SU-DHL-6 (cell line): ENCODE measurements at regions not wholly inside any gene's neighbourhood (a gene's known extent, or its start where the extent isn't known, plus 50 kb on each side); places are given as distances from the start of the nearest gene placed in this dataset.

ENCODE experiments used
- H2AFZ ChIP-seq: fragments of 200-600 bp; sonication (generic); 2 replicates; pipeline ENCODE4 v1.6.1; 2014; ENCODE audit warnings: low read depth, mild to moderate bottlenecking, moderate library complexity, mixed read lengths, antibody characterized with exemption, low read length; ENCODE audit not compliant: severe bottlenecking
- H3F3A ChIP-seq: fragments of 200-600 bp; shearing (Covaris generic); 2 replicates; pipeline ENCODE4 v1.6.0; 2016; ENCODE audit warnings: antibody characterized with exemption, mild to moderate bottlenecking; ENCODE audit not compliant: insufficient read depth
- H3K27ac ChIP-seq: fragments of 200-600 bp; sonication (generic); 2 replicates; pipeline ENCODE4 v1.5.1; 2016; ENCODE audit warnings: low read depth, mild to moderate bottlenecking, low read length, moderate library complexity, mixed read lengths
- H3K27me3 ChIP-seq: fragments of 200-600 bp; sonication (generic), shearing (Covaris generic); 2 replicates; pipeline ENCODE4 v1.6.0; 2014; ENCODE audit warnings: mild to moderate bottlenecking, low read length
- H3K36me3 ChIP-seq: fragments of 200-600 bp; sonication (generic); 2 replicates; pipeline ENCODE4 v1.6.1; 2014; ENCODE audit warnings: mild to moderate bottlenecking, low read length, mixed read lengths
- H3K4me2 ChIP-seq: fragments of 300-600, 200-600 bp; shearing (Covaris generic), sonication (generic); 2 replicates; pipeline ENCODE4 v1.6.0; 2014; ENCODE audit warnings: low read length, low read depth, mild to moderate bottlenecking; ENCODE audit not compliant: poor library complexity, severe bottlenecking
- H3K4me3 ChIP-seq: fragments of 200-600 bp; sonication (generic); 2 replicates; pipeline ENCODE4 v1.5.1; 2014; ENCODE audit warnings: antibody characterized with exemption, low read length, mild to moderate bottlenecking, mixed read lengths; ENCODE audit not compliant: insufficient read depth, poor library complexity, severe bottlenecking
- H3K79me2 ChIP-seq: fragments of 200-600 bp; sonication (generic); 2 replicates; pipeline ENCODE4 v1.6.1; 2014; ENCODE audit warnings: mild to moderate bottlenecking, low read length, moderate library complexity; ENCODE audit not compliant: insufficient read depth
- H3K9ac ChIP-seq: fragments of 200-600 bp; sonication (generic); 2 replicates; pipeline ENCODE4 v1.7.0; 2014; ENCODE audit warnings: mild to moderate bottlenecking, low read length
- H3K9me2 ChIP-seq: fragments of 200-600 bp; sonication (generic); replicated peaks from 2 replicates; pipeline ENCODE4 v1.6.1; 2014; ENCODE audit warnings: low read length; ENCODE audit not compliant: insufficient read depth
- H3K9me3 ChIP-seq: fragments of 200-600 bp; sonication (generic); 2 replicates; pipeline ENCODE4 v1.6.1; 2014; ENCODE audit warnings: low read length, mixed read lengths; ENCODE audit not compliant: insufficient read depth
- H4K20me1 ChIP-seq: fragments of 200-600 bp; sonication (generic); 2 replicates; pipeline ENCODE4 v1.6.1; 2014; ENCODE audit warnings: low read depth, mild to moderate bottlenecking, antibody characterized with exemption, low read length, moderate library complexity, mixed read lengths
- CTCF ChIP-seq: fragments of 200-600 bp; sonication (generic); IDR thresholded peaks from one replicate; pipeline ENCODE4 v1.5.1; 2017; ENCODE audit warnings: antibody characterized with exemption, mild to moderate bottlenecking, low read length, moderate library complexity; ENCODE audit not compliant: insufficient read depth, poor library complexity, severe bottlenecking
- EZH2phosphoT487 ChIP-seq: fragments of 200-600 bp; sonication (generic), shearing (Covaris generic); conservative IDR thresholded peaks from 2 replicates; pipeline ENCODE4 v1.6.1; 2018; ENCODE audit warnings: mild to moderate bottlenecking, antibody characterized with exemption, low read length, moderate library complexity, mixed read lengths

DNA sequence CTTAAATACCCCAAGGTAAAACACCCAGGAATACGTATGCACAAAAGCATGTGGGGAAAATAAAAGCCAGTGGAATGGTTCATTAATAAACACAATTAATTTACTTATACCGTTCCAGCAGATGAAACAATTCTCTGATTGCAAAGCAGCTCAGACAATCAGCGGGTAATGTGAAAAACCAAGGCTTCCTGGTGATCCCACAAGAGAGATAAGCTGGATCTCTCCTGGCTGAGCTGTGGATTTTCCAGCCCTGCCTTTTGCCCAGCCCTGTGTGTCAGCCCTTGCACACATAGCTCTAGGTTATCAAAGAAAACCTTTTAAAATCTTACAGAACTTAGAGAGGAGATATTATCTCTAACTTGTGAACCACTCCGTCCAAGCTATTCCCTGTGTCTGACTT lies 1010.7 kb upstream of the AUTS2 start:
- H4K20me1 ChIP-seq = no peaks in the 10 kb centered on the region
- TF ChIP-seq CTCF (no peak), EZH2phosphoT487 (no peak)
- H3K4me3 ChIP-seq = no peak overlapping the region
- H3K27ac ChIP-seq = no peak overlapping the region
- H3K27me3 ChIP-seq = no peaks in the 10 kb centered on the region
- no peaks in the 10 kb centered on the region for H3K36me3 ChIP-seq
- no peak overlapping the region for H3K4me2 ChIP-seq
- H3F3A ChIP-seq = no peaks in the 10 kb centered on the region
- no peaks in the 10 kb centered on the region for H3K9me3 ChIP-seq
- no peak overlapping the region for H2AFZ ChIP-seq
- H3K79me2 ChIP-seq = no peaks in the 10 kb centered on the region
- H3K9ac ChIP-seq = no peak overlapping the region
- H3K9me2 ChIP-seq = no peaks in the 10 kb centered on the region

GRCh38 chr7:68601826-68602225 lies 996.4 kb upstream of the AUTS2 start:
- no peak overlapping the region for H3K27ac ChIP-seq
- H3K36me3 ChIP-seq = no peaks in the 10 kb centered on the region
- H3K4me2 ChIP-seq = no peak overlapping the region
- no peaks in the 10 kb centered on the region for H3F3A ChIP-seq
- no peak overlapping the region for H3K4me3 ChIP-seq
- peaks cover 3% of the 10 kb centered on the region; the same call in 1 of the 2 replicates for H3K9me3 ChIP-seq
- no peak overlapping the region for H2AFZ ChIP-seq
- H3K27me3 ChIP-seq = no peaks in the 10 kb centered on the region
- TF ChIP-seq EZH2phosphoT487 (no peak), CTCF (no peak)
- no peaks in the 10 kb centered on the region for H4K20me1 ChIP-seq
- H3K9me2 ChIP-seq = no peaks in the 10 kb centered on the region
- no peaks in the 10 kb centered on the region for H3K79me2 ChIP-seq
- H3K9ac ChIP-seq = no peak overlapping the region

DNA sequence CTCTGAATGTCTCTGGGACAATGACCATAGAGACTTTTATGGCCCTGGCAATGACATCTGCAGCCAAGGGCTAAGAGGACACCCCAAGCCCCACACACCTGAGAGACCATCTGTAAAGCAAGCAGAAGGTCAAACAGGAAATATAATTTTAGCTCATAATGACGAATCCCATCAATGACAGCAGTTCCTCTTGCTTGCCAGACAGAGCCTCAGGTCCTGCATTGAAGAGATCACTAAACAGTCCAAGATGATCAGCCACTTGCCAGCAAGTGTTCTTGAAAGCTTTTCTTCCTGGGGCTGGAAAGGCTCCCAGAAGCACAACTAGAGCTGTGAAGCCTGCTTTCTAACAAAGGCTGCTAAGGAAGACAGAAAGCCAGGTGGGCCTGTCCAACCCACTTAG lies 993.7 kb upstream of the AUTS2 start:
- H3K27ac ChIP-seq = no peak overlapping the region

More for the DNA sequence above, 993.7 kb upstream of the AUTS2 start:
- H3K9ac ChIP-seq = no peak overlapping the region
- TF ChIP-seq EZH2phosphoT487 = no peak
- TF ChIP-seq CTCF = no peak
- no peaks in the 10 kb centered on the region for H3K79me2 ChIP-seq
- H3F3A ChIP-seq = no peaks in the 10 kb centered on the region
- H2AFZ ChIP-seq = no peak overlapping the region
- no peaks in the 10 kb centered on the region for H3K9me2 ChIP-seq
- peaks cover 26% of the 10 kb centered on the region for H3K9me3 ChIP-seq
- H3K4me2 ChIP-seq = no peak overlapping the region
- H4K20me1 ChIP-seq = no peaks in the 10 kb centered on the region
- no peaks in the 10 kb centered on the region for H3K27me3 ChIP-seq
- H3K36me3 ChIP-seq = no peaks in the 10 kb centered on the region
- no peak overlapping the region for H3K4me3 ChIP-seq
